Breast epithelium (tissue), 4 donors: ENCODE measurements at regions not wholly inside any gene's neighbourhood (a gene's known extent, or its start where the extent isn't known, plus 50 kb on each side); places are given as distances from the start of the nearest gene placed in this dataset.

Experiments used
- DNase-seq, 2 donors: peaks; one replicate each; pipeline ENCODE4 v3.0.0-alpha.2; 2019; ENCODE audit warnings: low spot score in 2 of 2
- H3K27ac ChIP-seq, 2 donors: fragments of 200-600 bp; sonication (generic) in 1 of 2; one replicate each; pipeline ENCODE4 v1.5.1; 2016 to 2019; ENCODE audit warnings: mild to moderate bottlenecking in 1 of 2
- H3K27me3 ChIP-seq, 2 donors: fragments of 200-600 bp; sonication (generic) in 1 of 2; one replicate each; pipeline versions ENCODE4 v1.5.1 to v1.6.0; 2017 to 2019; ENCODE audit warnings: control low read depth in 1 of 2, mild to moderate bottlenecking in 1 of 2
- H3K36me3 ChIP-seq: fragments of 200-600 bp; one replicate; pipeline ENCODE4 v1.5.1; 2019
- H3K4me1 ChIP-seq, 2 donors: fragments of 200-600 bp; sonication (generic); one replicate each; pipeline ENCODE4 v1.5.1; 2016 to 2019; ENCODE audit warnings: control low read depth in 1 of 2
- H3K4me3 ChIP-seq, 3 donors: fragments of 200-600 bp; sonication (generic); 1 replicate in 2 of 3; 2 replicates in 1 of 3; pipeline ENCODE4 v1.5.1; 2016 to 2019; ENCODE audit warnings: mild to moderate bottlenecking in 3 of 3, moderate library complexity in 2 of 3
- H3K9me3 ChIP-seq, 2 donors: fragments of 200-600 bp; sonication (generic) in 1 of 2; one replicate each; pipeline ENCODE4 v1.5.1; 2016 to 2019; ENCODE audit warnings: control low read depth in 1 of 2
- CTCF ChIP-seq, 3 donors: fragments of 450-650 bp; IDR thresholded peaks; one replicate each; pipeline ENCODE4 v1.5.1; 2016 to 2017; ENCODE audit warnings: antibody characterized with exemption in 3 of 3, mild to moderate bottlenecking in 3 of 3, moderate library complexity in 3 of 3
- POLR2A ChIP-seq: fragments of 450-650 bp; IDR thresholded peaks from one replicate; pipeline ENCODE4 v1.6.1; 2016; ENCODE audit warnings: antibody characterized with exemption, mild to moderate bottlenecking, moderate library complexity
- POLR2AphosphoS5 ChIP-seq, 3 donors: sonication (generic); formaldehyde crosslinking; IDR thresholded peaks; one replicate each; pipeline ENCODE4 v1.6.1; 2017; ENCODE audit warnings: antibody characterized with exemption in 3 of 3
- intact Hi-C: fragments of 100-400 bp; cut with DNase I; formaldehyde crosslinking; loops from one replicate; pipeline ENCODE4 v1.15.1; 2023; ENCODE audit warnings: low total_unique reads

DNA sequence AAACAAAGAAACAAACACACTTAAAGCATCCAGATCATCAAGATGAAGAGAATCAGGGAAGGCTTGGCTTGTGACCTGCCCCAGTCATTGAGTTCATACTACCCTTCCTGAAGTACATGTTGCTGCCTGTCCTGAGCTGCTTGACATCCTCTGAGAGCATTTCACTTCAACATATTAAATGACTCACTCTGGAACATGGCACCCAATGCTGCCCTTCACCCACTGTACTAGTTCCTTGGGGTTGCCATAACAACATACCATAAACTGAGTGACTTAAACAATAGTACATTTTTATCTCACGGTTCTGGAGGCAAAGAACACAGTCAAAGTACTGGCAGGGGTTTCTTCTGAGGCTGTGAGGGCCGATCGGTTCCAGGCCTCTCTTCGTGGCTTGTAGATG, 371.3 kb downstream of the RNF144A start:
- intact Hi-C loops = no loop called here
- DNase-seq = no peak
- Histone ChIP-seq H3K27ac (no peak overlapping the region), H3K9me3 (no peaks in the 10 kb centered on the region), H3K4me1 (no peaks in the 10 kb centered on the region), H3K27me3 (no peaks in the 10 kb centered on the region), H3K4me3 (no peak overlapping the region), H3K36me3 (no peaks in the 10 kb centered on the region)
- TF ChIP-seq POLR2A = no peak
- TF ChIP-seq POLR2AphosphoS5 (IDR thresholded peaks at IDR 0.05) = no peak
- TF ChIP-seq CTCF (IDR thresholded peaks at IDR 0.05) = no peak

DNA sequence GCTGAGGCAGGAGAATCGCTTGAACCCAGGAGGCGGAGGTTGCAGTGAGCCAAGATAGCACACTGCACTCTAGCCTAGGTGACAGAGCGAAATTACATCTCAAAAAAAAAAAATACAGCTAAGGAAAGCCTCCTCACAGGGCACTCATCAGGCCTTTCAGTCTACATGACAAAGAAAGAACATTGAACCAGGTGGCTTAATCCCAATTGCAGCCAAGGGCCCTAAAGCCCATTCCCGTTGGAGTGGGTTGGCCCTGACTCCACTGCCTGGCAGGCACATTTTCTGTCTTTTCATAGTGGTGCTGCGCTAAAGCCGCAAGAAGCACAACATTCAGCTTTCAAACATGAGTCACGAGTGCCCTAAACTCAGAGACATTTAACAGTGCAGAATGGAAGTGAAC, 372.5 kb downstream of the RNF144A start:
- Histone ChIP-seq H3K9me3 (no peaks in the 10 kb centered on the region), H3K27me3 (no peaks in the 10 kb centered on the region), H3K27ac (no peak overlapping the region), H3K4me3 (no peak overlapping the region), H3K4me1 (no peaks in the 10 kb centered on the region), H3K36me3 (no peaks in the 10 kb centered on the region)
- intact Hi-C loops = no loop called here
- TF ChIP-seq CTCF (IDR thresholded peaks at IDR 0.05) (no peak), POLR2A (no peak), POLR2AphosphoS5 (IDR thresholded peaks at IDR 0.05) (no peak)
- no peak for DNase-seq

GRCh38 chr2:7292154-7292691, 375.0 kb downstream of the RNF144A start:
- Histone ChIP-seq H3K27me3 (no peaks in the 10 kb centered on the region), H3K4me3 (no peak overlapping the region), H3K4me1 (no peaks in the 10 kb centered on the region), H3K36me3 (no peaks in the 10 kb centered on the region), H3K27ac (no peak overlapping the region), H3K9me3 (no peaks in the 10 kb centered on the region)
- no peak for TF ChIP-seq POLR2AphosphoS5 (IDR thresholded peaks at IDR 0.05)
- no peak for TF ChIP-seq POLR2A
- no peak for TF ChIP-seq CTCF (IDR thresholded peaks at IDR 0.05)
- intact Hi-C loops = no loop called here
- no peak for DNase-seq

- H3K27me3 ChIP-seq = no peaks in the 10 kb centered on the region
- H3K4me1 ChIP-seq = no peaks in the 10 kb centered on the region
- no peaks in the 10 kb centered on the region for H3K9me3 ChIP-seq
- TF ChIP-seq POLR2AphosphoS5 (IDR thresholded peaks at IDR 0.05) (no peak), POLR2A (no peak), CTCF (IDR thresholded peaks at IDR 0.05) (no peak)
- H3K36me3 ChIP-seq = no peaks in the 10 kb centered on the region
- intact Hi-C loops = no loop called here
- no peak overlapping the region for H3K4me3 ChIP-seq
- no peak overlapping the region for H3K27ac ChIP-seq
- DNase-seq = no peak
Observed at GRCh38 chr2:7309582-7309981, 392.4 kb downstream of the RNF144A start.

DNA sequence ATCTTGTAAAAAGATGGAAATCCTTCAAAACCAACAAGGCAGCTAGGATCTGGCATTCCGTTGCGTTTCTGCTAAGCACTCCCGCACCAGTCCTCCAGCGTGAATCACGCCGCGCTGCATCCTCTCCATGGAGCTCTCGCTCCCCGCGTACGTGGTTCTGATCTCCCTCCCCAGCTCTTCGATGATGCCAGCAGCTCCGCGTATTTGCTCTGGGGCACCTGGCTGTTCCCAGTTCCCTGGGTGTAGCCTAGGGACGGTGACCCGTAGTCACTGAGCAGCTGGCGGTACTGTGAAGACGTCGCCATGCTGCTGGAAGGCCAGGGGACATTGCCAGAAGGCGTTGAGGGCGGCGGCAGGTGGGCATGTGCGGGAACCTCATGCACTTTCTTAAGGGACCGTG, 407.5 kb downstream of the RNF144A start:
- intact Hi-C loops = loop anchor here (5.0 kb wide), 1 partner anchor 1482 kb away; no protein-coding TSS in a partner anchor
- H3K27me3 ChIP-seq = no peaks in the 10 kb centered on the region
- no peak overlapping the region for H3K4me3 ChIP-seq
- no peaks in the 10 kb centered on the region for H3K36me3 ChIP-seq
- no peak for DNase-seq
- no peak for TF ChIP-seq POLR2A
- TF ChIP-seq POLR2AphosphoS5 (IDR thresholded peaks at IDR 0.05) = no peak
- TF ChIP-seq CTCF (IDR thresholded peaks at IDR 0.05) = no peak
- no peaks in the 10 kb centered on the region for H3K9me3 ChIP-seq
- H3K27ac ChIP-seq = no peak overlapping the region
- H3K4me1 ChIP-seq = no peaks in the 10 kb centered on the region
